GM19099 (cell line): ENCODE measurements at regions not wholly inside any gene's neighbourhood (a gene's known extent, or its start where the extent isn't known, plus 50 kb on each side); places are given as distances from the start of the nearest gene placed in this dataset.

Source experiments
- POLR2A ChIP-seq: IDR thresholded peaks from 3 replicates; pipeline ENCODE4 v1.6.1; 2011; ENCODE audit warnings: low read depth; ENCODE audit not compliant: insufficient read length; ENCODE audit errors: extremely low read depth

GRCh38 chr19:28887920-28888618, 324.9 kb downstream of the UQCRFS1 start:
- TF ChIP-seq POLR2A = no peak

- TF ChIP-seq POLR2A = no peak
Observed at GRCh38 chr19:28886708-28887107, 326.2 kb downstream of the UQCRFS1 start.

GRCh38 chr19:28885965-28886364, 327.0 kb downstream of the UQCRFS1 start:
- no peak for TF ChIP-seq POLR2A

GRCh38 chr19:28884786-28885476, 328.0 kb downstream of the UQCRFS1 start:
- no peak for TF ChIP-seq POLR2A

GRCh38 chr19:28883241-28883693, 329.7 kb downstream of the UQCRFS1 start:
- TF ChIP-seq POLR2A = no peak

- no peak for TF ChIP-seq POLR2A
Observed at GRCh38 chr19:28882818-28883217, 330.1 kb downstream of the UQCRFS1 start.

GRCh38 chr19:28881616-28882015, 331.3 kb downstream of the UQCRFS1 start:
- TF ChIP-seq POLR2A = no peak

GRCh38 chr19:28880735-28881401, 332.1 kb downstream of the UQCRFS1 start:
- TF ChIP-seq POLR2A = no peak

- TF ChIP-seq POLR2A = no peak
Observed at GRCh38 chr19:28878862-28879566, 333.9 kb downstream of the UQCRFS1 start.

- TF ChIP-seq POLR2A = no peak
Observed at GRCh38 chr19:28876609-28877123, 336.3 kb downstream of the UQCRFS1 start.

GRCh38 chr19:28874742-28875141, 338.2 kb downstream of the UQCRFS1 start:
- no peak for TF ChIP-seq POLR2A

GRCh38 chr19:28873301-28873700, 339.6 kb downstream of the UQCRFS1 start:
- TF ChIP-seq POLR2A = no peak

GRCh38 chr19:28871099-28871725, 341.7 kb downstream of the UQCRFS1 start:
- no peak for TF ChIP-seq POLR2A

GRCh38 chr19:28869459-28869858, 343.5 kb downstream of the UQCRFS1 start:
- TF ChIP-seq POLR2A = no peak
